GM19193 (cell line): ENCODE measurements at regions not wholly inside any gene's neighbourhood (a gene's known extent, or its start where the extent isn't known, plus 50 kb on each side); places are given as distances from the start of the nearest gene placed in this dataset.

Experiments used
- POLR2A ChIP-seq: IDR thresholded peaks from 4 replicates; pipeline ENCODE4 v1.6.1; 2011; ENCODE audit not compliant: insufficient read depth, insufficient read length; ENCODE audit errors: extremely low read depth

DNA sequence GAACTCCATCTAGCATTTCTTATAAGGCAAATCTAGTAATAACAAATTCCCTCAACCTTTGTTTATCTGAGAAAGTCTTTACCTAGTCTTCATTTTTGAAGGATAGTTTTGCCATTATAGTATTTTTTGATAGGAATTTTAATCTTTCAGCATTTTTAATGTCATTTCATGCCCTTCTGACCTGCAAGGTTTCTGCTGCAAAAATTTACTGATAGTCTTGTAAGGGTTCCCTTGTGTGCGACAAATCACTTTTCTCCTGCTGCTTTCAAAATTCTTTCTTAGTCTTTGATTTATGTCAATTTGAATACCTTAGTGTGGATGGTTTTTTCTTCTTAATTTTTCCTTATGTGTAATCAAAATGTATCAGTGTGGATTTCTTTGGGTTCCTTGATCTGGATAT, 297.5 kb upstream of the FAM78B start:
- no peak for TF ChIP-seq POLR2A

DNA sequence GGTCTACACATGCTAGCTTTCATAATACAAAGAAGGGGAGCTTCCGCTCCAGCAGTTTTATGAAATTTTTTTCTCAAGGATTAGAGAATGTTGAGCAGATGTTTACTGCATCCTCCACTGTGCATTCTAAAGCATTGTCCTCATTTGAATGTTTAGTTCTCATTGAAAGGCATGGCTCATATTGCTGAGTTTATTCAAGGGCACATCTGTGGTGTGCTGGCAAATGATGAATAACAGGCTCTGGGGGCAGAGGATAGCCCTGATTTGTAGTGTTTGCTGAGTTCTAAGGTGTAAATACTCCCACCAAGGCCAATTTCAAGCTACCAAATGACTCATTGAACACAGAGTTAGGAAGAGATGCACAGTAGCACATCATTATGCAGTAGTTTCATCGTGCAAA, 303.2 kb upstream of the FAM78B start:
- TF ChIP-seq POLR2A, result no peak

DNA sequence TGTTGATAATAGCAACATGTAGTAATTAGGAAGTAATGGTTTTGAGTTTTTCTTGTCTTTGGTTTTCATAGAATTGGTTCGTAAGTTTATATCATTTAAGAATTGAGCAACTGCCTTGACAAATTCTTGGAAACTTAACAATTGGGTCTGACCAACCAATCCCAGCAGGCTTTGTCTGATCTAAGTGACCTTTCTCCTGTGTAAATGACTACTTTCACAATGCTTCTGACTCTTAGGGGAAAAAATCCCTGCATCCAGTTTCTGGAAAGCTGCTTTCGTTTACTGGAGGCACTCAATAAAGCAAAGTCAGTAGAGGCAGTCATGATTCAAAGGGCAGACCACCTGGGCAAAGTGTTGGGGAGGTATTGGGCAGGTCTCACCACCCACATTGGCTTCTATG, 303.6 kb upstream of the FAM78B start:
- TF ChIP-seq POLR2A, result no peak

DNA sequence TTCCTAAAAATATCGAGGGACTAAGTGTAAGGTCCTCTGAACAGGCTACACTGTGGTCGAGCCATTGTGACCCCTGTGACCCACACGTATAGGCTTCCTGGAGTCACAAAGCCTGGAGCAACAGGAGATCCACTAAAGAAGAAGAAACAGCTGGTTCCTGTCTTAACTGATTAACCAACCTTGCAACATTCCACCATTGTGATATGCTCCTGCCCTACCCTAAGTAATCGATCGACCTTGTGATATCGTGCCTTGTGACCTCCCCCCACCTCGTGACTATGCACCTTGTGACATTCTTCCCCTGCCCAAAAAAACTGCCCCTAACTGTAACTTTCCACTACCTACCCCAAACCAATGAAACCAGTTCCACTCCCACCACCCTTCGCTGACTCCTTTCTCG, 304.6 kb upstream of the FAM78B start:
- no peak for TF ChIP-seq POLR2A

DNA sequence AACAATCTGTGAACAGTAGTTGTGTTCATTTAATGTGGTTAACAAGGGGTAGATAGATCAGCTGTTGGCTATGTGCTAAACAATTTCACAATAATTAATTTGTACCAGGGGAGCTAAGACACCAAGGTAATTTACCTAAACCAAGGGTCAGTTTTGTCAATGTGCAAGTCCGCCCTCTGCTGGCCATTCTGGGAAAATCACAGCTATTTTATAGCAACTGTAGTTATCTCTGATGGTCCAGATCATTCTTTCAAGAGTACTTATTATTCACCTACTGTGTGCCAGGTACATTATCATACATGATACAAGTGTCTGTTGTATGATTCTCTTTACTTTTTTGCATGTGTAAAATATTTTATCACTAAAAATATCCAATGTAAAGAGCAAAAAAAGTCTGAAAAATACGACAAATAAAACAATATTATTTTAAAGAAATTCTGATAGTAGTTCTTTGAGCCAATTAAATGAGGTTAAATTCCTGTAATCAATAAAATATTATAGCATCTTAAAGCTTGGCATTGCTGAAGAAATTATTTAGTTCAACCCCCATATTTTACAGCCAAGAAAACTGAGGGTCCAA, 312.3 kb upstream of the FAM78B start:
- no peak for TF ChIP-seq POLR2A

DNA sequence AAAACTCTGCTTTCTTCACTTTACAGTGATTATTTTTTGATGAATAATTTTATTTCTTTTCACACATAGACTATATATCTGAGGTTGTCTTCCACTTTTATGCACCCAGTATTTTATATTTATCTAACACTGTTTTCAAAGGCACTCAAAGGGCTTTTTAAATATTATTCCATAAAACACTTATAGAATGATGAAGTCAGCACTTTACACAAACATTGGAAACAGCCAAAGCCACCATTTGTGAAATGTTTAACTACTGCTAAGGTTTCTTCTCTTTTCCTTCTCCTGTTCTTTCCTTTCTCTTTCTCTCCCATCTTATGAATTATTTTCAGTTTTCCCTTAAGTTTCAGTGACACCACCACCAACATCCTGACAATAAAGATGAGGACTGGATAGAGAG, 317.7 kb upstream of the FAM78B start:
- no peak for TF ChIP-seq POLR2A

DNA sequence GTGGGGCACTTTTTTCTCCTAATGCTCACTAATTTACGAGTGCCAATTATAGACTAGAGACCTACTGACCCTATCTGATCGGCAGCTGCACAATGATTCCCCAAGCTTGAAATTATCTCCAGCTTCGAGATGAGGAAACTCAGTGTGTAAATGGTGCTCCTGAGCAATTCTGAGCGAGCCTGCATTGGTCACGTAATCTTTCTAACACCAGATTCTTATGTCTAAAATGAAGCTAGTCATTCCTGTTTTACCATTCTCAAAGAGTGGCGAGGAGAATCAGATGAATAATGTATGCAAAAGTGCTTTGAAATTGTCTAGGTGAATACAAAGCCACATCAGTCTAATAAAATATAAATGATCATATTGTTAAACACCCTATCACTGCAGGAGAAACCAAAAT, 318.1 kb upstream of the FAM78B start:
- TF ChIP-seq POLR2A, result no peak

DNA sequence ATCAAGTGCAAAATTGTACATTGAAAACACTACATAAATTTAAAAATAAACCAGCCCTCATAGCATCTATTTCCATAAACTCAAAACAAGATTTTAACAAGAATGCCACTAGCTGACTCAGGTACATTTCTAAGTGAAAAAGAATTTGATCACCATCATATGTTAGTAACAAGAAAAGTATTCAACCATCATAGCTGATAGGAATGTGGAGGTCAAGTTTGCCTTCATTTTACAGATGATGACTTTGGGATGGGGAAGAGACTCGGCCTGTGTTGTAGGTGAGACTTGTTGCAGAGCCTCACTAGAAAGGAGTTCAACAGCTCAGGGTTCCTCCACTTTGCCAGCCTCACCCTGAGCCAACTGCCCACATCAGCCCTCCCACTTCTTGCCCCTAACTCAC, 318.8 kb upstream of the FAM78B start:
- TF ChIP-seq POLR2A, result no peak

DNA sequence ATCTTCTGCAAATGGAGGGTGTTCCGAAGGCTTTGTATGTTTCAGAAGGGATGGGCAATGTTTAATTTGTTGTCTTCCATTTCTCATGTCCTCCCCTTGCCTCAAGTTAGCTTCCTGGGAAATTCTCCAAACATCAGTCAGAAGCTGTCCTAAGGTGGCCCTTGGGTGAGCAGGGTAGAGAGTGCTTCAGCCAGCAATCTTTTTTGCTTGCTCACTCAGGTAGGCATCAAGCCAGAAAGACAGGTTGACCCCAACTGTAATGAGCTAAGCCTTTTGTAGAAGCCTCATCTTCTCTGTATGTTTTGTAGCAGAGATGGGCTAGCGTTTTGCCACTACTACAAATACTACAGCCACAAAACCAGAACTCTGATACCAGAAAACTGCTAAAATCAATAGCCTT, 321.5 kb upstream of the FAM78B start:
- TF ChIP-seq POLR2A, result no peak

DNA sequence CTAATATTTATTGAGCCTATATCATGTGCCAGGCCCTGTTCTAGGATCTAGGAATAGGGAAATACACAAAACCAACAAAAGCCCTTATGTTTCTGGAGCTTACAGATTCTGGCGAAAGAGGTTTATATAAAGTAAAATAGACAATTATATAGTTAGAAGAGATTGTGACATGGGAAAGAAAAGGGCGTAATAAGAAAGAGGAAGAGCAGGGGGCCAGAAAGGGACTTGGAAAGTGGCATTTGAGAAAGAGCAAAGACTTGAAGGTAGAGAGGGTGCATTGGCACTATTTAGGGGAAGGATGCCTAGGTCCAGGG, 322.5 kb upstream of the FAM78B start:
- TF ChIP-seq POLR2A, result no peak

DNA sequence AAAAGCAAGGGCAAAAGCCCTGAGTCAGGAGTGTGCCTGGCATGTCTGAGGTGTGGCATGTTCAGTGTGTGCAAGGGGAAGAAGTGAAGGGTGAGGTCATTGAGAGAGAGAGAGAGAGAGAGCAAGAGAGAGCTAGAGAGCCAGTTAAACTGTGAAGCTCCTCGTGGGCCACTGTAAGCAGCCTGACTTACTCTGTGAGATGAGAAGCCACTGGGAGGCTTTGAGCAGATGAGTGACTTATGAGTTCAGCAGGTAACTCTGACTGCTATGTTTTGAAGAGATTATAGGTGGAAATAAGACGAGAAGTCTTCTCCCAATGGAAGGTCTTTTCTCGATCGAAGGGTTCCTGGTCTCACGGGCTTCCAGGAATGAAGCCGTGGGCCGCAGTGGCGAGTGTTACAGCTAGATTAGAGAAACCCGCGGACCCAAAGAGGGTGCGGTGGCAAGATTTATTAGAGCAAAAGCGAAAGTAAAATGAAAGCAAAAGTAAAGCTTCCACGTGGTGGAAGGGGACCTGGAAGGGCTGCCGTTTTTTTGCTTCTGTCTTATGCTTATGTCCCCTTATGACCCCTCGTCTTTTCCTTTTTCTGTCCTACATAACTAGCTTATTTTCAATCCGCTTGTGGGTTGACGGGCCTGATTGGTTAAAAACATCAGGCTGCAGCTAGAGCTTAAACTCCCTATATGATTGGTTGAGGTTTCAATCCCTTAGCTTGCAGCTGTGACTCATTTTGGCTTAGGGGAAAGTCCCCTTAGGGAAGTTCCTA, 323.1 kb upstream of the FAM78B start:
- TF ChIP-seq POLR2A, result peak; percentile 34

DNA sequence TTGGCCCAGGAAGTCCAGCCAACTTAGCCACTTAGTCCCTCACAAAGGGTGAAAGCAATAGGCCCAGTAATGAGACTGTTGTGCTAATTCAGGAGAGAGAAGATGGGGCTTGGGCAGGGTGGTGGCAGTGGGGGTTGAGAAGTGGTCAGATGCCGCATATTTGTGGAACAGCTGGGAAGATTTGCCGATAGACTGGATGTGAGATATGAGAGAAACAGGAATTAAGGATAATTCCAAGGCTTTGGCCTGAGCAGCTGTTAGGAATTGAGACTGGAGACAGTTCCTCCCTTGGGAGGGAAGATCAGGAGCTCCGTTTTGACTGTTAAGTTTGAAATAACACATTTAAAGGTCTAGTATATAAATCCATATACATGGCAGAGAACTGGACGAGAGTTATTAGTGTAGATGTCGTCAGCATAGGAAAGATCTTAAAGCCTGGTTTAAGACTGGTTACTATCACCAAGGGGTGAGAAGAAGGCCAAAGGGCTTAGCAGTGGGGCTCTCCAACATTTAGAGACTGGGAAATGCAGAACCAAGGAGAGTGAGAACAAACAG, 323.7 kb upstream of the FAM78B start:
- no peak for TF ChIP-seq POLR2A

DNA sequence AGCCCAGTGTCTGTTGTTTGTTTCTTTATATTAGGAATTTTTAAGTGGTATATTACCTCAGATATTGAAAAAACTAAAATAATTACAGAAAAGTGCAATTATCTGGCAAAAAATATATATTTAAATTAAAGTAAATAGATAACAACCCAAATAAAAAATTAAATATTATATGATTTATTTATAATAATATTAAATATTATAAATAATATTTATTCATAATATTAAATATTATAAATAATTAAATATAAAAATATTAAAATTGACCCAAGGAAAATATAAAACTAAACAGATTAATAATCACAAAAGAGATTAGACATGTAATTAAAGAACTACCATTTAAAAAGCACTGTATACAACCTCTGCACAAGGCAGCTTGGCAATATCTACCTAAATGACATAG, 331.9 kb upstream of the POGK start:
- TF ChIP-seq POLR2A, result no peak

DNA sequence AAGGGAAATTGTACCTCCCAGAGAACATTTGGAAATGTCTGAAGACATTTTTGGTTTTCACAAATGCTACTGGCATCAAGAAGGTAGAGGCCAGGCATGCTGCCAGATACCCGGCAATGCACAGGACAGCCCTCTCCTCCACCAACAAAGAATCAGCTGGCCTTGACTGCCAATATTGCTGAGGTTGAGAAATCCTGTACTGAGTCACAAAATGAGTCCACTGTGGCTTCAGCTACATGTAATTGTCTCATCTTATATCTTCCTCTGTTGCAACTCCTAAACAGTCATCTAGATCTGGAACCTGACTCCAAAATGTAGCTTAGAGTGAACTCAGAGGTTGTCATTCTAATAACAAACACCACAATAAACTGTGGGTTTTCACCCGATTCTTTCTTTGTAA, 327.5 kb upstream of the POGK start:
- TF ChIP-seq POLR2A, result no peak

DNA sequence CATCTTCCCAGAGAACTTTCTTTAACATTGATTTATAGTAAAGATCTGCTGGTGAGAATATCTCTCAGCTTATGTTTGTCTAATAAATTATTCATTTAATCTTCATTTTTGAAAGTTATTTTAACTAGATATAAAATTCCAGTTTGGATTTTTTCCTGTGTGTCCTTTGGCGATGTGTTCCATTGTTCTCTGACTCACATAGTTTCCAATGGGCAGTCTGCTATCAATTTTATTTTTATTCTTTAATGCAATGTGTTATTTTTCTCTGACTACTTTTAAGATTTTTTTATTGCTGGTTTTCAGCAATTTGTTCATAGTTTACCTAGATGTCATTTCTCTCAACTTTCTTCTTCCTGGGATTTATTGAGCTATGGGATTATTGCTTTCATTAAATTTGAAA, 325.2 kb upstream of the POGK start:
- TF ChIP-seq POLR2A, result no peak

DNA sequence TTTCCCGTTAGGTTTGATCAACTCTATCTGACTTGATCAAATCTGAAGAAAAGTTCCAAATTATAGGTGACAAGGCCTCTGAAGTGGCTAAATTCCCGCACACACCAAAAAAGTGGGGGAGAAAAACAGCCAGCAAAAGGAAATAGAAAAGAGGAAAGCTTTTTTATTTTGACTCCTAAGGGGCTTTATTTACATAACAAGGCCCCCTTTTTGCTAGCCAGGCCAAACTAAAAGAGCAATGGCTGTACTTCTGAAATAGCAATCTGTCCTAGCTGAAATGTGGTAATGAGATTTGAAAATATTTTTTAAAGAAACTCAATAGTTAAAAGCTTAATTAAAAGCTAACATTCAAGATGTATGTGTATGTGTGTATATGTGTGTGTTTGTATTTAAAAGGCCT, 311.5 kb upstream of the POGK start:
- TF ChIP-seq POLR2A, result no peak
